HG03175 (cell line): ENCODE measurements at regions not wholly inside any gene's neighbourhood (a gene's known extent, or its start where the extent isn't known, plus 50 kb on each side); places are given as distances from the start of the nearest gene placed in this dataset.
A peak's percentile ranks its signal among the peaks of the same experiment; 100 is the strongest.

ENCODE experiments used
- ATAC-seq: cut with Tn5 transposase; IDR thresholded peaks from one replicate; pipeline ENCODE4 v1.9.1; 2021; ENCODE audit warnings: mild to moderate bottlenecking, moderate library complexity; ENCODE audit not compliant: unreplicated experiment

DNA sequence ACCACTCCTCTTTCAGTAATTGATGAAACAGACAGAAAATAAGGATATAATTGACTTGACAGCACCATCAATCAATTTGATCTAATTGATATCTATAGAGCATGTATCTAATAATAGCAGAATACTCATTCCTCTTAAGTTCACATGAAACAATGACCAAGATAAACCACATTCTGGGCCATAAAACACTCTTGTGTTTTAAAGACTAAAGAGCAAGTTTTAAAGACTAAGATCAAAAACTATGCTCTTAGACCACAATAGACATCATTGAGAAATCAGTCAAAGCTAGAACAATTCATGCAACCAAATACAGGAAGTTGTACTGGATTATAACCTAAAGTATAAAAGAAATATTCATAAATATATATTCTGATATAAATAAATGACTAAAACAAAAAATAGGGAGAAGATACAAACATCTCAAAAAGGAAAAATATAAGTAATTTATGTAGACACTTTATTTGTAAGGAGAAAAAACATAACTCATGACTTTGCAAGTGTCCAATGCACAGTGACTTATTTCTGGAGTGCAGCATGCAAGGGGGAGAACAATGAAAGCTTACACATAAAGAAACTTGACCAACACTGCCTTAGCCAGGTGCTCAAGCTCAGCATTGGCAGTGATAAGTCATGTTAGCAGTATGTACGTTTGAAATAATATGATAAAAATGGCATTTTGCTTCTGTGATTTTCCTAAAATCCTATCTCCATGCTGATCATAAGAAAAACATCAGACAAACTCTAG, 312.7 kb upstream of the IGFBP3 start:
- ATAC-seq = peak; percentile 50

GRCh38 chr7:46230990-46231305, 309.9 kb upstream of the IGFBP3 start:
- ATAC-seq = no peak

DNA sequence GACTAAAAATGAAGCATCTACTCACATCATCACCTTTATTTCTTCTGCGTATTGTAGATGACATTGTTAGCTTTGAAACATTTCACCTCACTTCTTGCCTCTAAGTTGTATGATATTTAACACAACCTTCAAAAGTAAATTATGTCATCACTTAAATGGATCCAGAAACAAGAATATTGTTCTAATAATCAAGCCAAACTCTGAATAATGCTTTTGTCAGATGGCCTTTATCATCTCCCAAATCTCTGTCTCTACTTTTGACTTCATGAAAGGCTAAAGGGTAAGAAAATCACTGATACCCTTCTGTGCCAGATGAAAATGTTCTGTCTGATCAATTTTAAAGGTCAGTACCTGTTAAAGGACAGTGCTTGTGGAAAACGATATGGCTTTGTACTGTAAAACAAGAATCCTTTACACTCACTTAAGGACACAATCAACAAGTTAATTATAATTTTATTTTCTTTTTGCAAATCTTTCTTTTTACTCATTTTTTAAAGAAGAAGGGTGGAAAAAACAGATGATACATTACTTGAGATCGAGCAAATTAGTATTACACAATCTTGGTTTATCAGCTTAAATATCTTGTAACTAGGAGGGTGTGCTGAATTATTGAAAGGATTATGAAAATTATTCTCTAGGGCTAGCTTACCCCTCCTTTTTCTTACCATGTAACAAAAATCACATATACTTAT, 309.4 kb upstream of the IGFBP3 start:
- ATAC-seq = no peak

GRCh38 chr7:46229409-46229808, 308.3 kb upstream of the IGFBP3 start:
- no peak for ATAC-seq

DNA sequence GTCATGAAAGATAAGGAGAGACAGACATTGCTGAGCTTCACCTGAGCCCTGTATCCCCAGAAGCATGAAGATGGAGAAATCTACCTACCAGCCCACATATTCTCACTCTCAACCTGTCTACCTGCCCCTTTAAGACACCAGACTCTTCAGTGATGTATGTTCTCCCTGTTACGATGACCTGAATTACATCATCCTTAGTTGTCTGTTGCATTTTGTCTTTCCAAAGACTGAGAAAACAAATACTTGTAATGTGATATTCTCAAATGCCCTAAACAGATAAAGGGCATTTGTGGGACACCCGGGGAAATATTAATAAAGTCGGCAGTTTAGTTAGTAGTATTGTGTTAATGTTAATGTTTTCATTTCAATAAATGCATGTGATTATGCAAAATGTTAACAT, 305.8 kb upstream of the IGFBP3 start:
- ATAC-seq = no peak

DNA sequence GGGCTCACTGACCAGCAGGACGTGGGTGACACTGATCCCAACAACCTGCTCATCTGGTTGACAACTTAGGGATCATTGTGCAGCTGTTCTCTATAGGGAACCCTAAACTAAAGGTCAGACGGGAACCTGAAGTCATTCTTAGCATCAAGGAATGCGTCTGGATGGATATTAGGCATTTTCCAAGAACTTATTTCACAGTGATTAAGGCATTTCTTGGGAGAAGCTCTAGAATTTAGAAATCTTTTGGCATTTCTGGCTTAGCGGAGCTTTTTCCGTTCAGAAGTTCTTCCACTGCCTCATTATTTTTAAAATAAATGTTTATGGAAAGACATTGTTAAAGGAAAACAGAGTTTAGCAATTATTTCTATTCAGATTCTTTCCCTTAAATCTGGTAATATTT, 303.3 kb upstream of the IGFBP3 start:
- ATAC-seq = no peak

DNA sequence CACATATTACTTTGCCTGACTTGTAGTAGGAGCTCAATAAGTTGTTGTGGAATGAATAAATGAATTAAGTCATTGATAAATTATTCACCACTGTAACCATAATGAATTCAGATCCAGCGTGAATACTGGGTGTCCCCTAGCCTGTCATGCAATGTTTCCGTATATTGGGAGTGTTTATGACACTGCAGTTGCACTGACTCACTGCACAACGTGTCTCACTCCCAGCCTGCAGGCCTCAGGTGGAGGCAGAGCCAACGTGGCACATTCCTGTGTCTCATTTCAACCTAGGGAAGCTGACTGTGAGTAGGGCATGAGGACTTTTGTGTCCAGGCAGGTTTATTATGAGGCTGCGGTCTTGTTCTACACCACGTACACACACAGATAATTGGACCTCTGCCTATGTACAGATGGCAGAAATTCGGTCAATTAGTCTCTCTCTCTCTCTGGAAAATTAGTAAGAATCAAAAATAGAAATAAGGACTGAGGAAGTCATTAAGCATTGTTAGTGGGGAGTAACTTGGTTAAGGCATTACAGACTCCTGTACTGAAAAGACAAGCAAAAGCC, 299.1 kb upstream of the IGFBP3 start:
- no peak for ATAC-seq

DNA sequence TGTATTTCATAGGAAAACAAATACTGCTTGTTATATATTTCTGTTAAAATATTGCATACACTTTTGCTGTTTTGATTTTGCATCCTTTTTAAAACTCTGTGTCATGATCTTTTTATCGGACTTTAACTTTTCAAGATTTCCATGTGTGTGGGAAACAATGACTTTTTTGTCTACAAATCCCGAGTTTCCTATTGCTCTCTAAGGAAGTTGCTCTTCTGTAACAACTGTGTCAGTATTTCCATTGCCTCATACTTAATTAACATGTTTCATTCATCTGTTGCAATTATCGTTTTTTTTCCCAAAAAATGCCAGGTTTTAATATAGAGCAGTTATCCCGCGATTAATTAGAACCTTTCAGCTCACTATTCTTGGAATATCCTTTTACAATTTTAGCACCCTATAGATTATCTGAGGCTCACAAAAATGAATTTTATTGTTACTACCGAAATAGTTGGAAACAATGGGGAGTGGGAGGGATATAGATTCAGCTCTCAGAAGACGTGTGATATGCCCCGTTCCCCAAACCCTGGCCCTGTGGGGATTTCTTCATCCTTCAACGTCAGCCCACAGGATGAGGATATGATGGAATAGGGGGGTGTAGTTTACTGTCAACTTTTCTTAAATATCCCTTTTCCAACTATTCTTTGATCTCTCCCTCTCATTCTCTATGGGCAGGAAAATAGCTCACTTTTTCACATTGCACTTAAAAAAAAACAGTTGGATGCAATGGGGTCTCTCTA, 297.6 kb upstream of the IGFBP3 start:
- ATAC-seq = no peak

GRCh38 chr7:46215987-46216567, 295.0 kb upstream of the IGFBP3 start:
- ATAC-seq = no peak

DNA sequence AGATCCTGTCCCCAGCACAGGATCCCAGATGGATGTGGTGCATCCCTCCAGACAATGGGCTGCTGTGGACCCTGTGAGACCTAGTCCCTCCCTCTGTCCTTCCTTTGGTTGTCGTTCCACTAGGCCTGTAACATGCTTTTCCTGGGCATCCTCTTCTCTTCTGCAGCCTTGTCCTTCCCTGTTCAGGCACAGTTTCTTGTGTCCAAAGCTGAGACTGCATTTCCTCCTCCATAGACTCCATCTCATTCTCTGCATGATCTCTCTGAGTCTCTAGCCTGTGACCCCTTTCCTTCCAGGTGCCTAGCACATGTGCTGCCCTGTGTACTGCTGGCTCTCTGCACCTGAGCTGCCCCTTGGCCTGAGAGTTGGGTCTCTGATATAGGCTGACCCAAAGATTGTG, 293.5 kb upstream of the IGFBP3 start:
- no peak for ATAC-seq

DNA sequence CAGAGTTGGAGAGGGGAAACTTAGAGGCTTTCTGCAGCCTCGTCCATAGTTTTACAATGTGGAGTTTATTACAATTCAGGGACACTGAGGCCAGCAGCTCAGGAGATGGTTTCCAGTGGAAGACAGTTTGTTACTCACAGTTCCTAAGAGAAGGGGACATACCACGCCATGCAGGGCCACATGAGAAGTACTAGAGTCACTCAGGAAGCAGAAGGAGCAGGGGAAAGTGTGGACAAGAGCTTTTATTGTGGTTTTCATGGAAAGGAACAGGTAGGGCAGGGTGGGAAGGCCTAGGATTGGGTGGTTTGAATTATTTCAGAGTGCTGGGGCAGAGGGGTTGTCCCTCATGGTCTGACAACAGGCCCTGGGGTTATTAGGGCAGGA, 292.1 kb upstream of the IGFBP3 start:
- ATAC-seq = no peak

DNA sequence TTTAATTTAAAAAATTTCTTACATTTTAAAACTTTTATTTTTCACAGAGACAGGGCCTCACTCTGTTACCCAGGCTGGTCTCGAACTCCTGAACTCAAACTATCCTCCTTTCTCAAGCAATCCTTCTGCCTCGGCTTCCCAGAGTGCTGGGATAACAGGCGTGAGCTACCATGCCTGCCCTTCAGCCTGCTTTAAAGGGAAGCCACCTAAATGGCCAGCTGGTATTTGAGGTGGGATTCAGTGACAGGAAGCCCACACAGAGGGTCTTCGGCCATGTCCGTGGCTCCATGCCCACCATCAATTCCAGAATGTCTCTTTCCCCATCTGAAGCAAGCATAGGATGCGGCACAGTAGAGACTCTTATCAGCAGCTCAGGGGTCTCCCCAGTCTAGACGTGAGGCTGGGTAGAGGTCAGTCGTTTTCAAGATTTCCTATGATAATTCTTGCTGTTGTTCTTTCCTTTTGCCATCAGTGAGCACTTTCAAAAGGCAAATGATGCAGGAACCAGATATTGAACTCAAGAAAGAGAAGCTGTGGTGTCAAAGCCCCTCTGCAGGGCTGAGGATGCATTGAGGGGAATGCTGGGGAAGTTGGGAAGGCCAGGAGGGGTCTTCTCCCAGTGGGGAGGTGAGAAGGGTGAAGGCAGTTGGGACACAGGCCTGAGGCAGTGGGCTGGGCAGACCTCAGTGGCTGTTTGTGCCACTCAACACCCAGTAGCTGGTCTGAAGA, 291.5 kb upstream of the IGFBP3 start:
- no peak for ATAC-seq

GRCh38 chr7:46210467-46210866, 289.4 kb upstream of the IGFBP3 start:
- no peak for ATAC-seq

DNA sequence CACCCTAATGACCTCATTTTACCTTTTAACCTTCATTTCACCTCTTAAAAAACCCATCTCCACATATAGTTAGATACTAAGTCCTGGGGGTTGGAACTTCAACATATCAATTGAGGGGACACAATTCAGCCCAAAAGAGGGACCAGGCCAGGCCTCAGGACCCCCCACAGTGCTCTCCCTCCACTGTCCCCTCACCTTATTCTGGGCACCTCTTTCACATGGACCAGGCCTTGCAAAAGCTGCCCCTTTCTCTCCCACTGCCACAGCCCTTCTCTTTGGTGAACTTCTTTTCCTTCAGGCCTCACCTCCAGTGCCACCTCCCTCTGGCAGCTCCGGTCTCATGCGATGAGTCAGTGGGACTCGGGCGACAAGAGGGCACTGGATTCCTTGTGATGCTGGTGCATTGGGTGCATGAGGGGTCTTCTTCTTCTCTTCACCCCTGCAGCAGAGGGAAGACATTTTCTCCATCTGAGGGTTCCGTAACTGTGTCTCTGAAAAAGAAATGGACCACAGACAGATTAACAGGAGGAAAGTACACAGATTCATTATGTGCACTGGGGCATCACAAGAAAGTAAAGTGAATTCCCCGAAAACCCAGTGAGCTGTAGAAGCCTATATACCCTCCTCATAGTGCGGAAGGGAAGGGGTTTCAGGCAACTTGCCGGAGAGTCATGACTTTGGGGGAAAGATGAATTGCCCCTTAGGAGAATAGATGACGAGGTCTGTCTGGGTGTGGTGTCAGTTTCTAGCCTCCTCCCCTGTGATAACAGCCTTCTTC, 288.7 kb upstream of the IGFBP3 start:
- no peak for ATAC-seq

GRCh38 chr7:46208635-46209525, 287.8 kb upstream of the IGFBP3 start:
- no peak for ATAC-seq

DNA sequence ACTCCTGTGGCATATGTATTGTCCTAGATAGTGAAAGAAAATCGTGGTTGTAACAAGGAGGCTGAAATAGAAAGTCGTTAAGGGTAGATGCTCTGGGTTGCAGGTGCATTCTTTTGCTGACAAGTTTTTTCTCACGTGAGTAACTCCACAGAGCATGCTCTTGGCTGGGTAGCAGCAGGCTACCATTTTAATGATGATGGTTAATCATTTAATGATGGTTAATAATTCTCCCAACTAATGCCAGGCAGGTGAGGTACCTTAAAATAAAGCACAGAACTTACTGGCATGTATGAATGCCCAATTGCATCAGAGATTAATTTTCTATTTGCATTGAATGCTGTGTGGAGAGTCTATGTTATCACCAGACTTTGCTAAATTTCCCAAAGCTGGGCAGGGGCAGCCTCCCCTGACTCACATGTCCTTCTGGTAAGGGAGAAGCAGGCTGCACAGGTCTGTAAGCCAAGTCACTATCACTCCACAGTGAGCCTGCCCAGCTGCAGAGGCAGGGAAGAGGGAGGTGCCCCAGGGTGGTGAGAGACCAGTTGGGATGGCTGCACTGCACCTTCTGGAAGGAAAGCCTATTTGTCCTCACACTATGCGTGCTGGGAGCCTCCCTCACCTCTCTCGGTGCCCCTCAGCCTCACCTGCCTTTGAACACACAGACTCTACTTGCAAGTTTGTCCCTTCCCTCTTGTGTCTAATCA, 287.0 kb upstream of the IGFBP3 start:
- ATAC-seq = no peak

DNA sequence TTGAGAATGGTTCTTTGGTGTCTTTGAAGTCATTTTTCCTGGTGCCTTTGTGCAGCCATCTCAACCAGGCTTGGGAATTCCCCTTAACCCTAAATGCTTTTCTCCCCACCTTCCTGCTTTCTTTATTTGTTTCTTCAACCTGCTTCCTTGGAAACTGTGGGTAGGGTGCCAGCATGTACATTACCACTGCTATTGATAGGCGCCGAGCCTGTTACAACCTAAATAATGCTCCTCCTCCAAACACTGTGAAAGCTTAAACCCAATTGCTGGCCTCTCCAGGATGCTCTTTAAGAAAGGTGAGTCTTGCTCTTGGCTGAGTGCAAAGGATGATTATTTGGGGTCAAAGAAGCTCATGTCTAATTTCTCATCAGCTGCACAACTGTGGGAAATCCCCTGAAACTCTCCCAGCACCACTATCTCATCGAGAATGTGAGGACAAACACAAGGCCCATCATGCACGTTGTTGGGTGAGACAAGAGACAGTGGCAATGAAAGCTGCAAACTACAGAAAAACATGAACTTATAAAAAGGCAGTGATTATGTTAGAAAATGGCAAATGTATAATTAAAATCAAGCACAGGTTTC, 285.5 kb upstream of the IGFBP3 start:
- ATAC-seq = no peak

DNA sequence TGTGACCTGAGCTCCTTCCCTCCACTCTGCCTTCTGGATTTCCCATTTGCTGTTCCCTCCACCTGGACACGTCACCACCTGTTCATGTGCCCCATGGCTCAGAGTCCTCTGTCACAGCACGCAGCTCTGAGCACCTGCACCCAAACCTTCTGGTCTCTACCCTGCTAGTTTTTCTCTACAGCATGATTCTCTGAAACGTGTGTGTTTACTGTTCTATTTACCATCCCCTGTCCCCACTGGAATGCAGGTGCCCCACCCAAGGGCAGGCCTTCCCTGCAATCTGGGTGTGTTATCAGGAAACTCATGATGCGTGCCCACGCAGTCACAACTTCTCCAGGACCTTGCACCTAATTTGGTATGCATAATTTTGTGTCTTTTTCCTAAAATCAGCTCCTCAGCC, 284.4 kb upstream of the IGFBP3 start:
- ATAC-seq = no peak
